Activated CD4-positive, alpha-beta memory T cell treated with anti-CD3 and anti-CD28 coated beads, Interleukin-2, amount 10 ng/mL, durations not matched to agents 7 days and 5 days (primary cell): ENCODE measurements at regions not wholly inside any gene's neighbourhood (a gene's known extent, or its start where the extent isn't known, plus 50 kb on each side); places are given as distances from the start of the nearest gene placed in this dataset.

Experiments
- CTCF ChIA-PET: fragments of 350-600 bp; sonication (Branson Sonifier 250); formaldehyde crosslinking; loops from one replicate; lab custom pipeline; 2021; ENCODE audit warnings: antibody characterized with exemption, inconsistent platforms; lab: Charles Lee
- POLR2A ChIA-PET: fragments of 350-600 bp; sonication (Branson Sonifier 250); formaldehyde crosslinking; loops from one replicate; lab custom pipeline; 2021; ENCODE audit warnings: antibody characterized with exemption; lab: Charles Lee
- DNase-seq: peaks from one replicate; pipeline ENCODE4 v3.0.0-alpha.2; 2020
- H3K27ac Mint-ChIP-seq: one replicate; pipeline ENCODE4 v1.8.0; 2021; ENCODE audit warnings: mild to moderate bottlenecking, mixed read lengths
- H3K27me3 Mint-ChIP-seq: one replicate; pipeline ENCODE4 v1.8.0; 2021; ENCODE audit warnings: mixed read lengths
- H3K36me3 Mint-ChIP-seq: one replicate; pipeline ENCODE4 v1.8.0; 2021; ENCODE audit warnings: low read depth, mixed read lengths
- H3K4me1 Mint-ChIP-seq: one replicate; pipeline ENCODE4 v1.8.0; 2021; ENCODE audit warnings: mixed read lengths
- H3K4me3 Mint-ChIP-seq: one replicate; pipeline ENCODE4 v1.8.0; 2021; ENCODE audit warnings: mild to moderate bottlenecking, mixed read lengths
- H3K9me3 Mint-ChIP-seq: one replicate; pipeline ENCODE4 v1.8.0; 2021; ENCODE audit warnings: mixed read lengths

- no peaks in the 10 kb centered on the region for H3K27me3 Mint-ChIP-seq
- no peaks in the 10 kb centered on the region for H3K9me3 Mint-ChIP-seq
- POLR2A ChIA-PET = no interaction called here
- H3K27ac Mint-ChIP-seq = no peak overlapping the region
- CTCF ChIA-PET = no interaction called here
- H3K4me1 Mint-ChIP-seq = no peaks in the 10 kb centered on the region
- no peaks in the 10 kb centered on the region for H3K36me3 Mint-ChIP-seq
- H3K4me3 Mint-ChIP-seq = no peak overlapping the region
- no peak for DNase-seq
Measured at GRCh38 chr2:215760091-215760490, 253.3 kb downstream of the MREG start.

- Mint-ChIP-seq H3K27me3 (no peaks in the 10 kb centered on the region), H3K4me1 (no peaks in the 10 kb centered on the region), H3K9me3 (no peaks in the 10 kb centered on the region), H3K4me3 (no peak overlapping the region), H3K27ac (no peak overlapping the region), H3K36me3 (no peaks in the 10 kb centered on the region)
- DNase-seq = no peak
- CTCF ChIA-PET = no interaction called here
- POLR2A ChIA-PET = no interaction called here
Measured at GRCh38 chr2:215758691-215759090, 254.7 kb downstream of the MREG start.

- H3K9me3 Mint-ChIP-seq = no peaks in the 10 kb centered on the region
- H3K4me3 Mint-ChIP-seq = no peak overlapping the region
- no peak overlapping the region for H3K27ac Mint-ChIP-seq
- no peaks in the 10 kb centered on the region for H3K36me3 Mint-ChIP-seq
- ChIA-PET POLR2A (no interaction called here), CTCF (no interaction called here)
- H3K4me1 Mint-ChIP-seq = peaks cover 3% of the 10 kb centered on the region
- H3K27me3 Mint-ChIP-seq = no peaks in the 10 kb centered on the region
- no peak for DNase-seq
Measured at GRCh38 chr2:215756346-215756730, 257.0 kb downstream of the MREG start.

- Mint-ChIP-seq H3K27me3 (no peaks in the 10 kb centered on the region), H3K4me1 (peaks cover 9% of the 10 kb centered on the region), H3K27ac (no peak overlapping the region), H3K9me3 (no peaks in the 10 kb centered on the region), H3K4me3 (no peak overlapping the region), H3K36me3 (no peaks in the 10 kb centered on the region)
- no peak for DNase-seq
- ChIA-PET CTCF (no interaction called here), POLR2A (no interaction called here)
Measured at GRCh38 chr2:215755641-215756345, 257.6 kb downstream of the MREG start.

GRCh38 chr2:215754546-215754945 lies 258.8 kb downstream of the MREG start:
- CTCF ChIA-PET = no interaction called here
- Mint-ChIP-seq H3K4me1 (peaks cover 20% of the 10 kb centered on the region), H3K27ac (no peak overlapping the region), H3K36me3 (no peaks in the 10 kb centered on the region), H3K9me3 (no peaks in the 10 kb centered on the region), H3K4me3 (no peak overlapping the region), H3K27me3 (no peaks in the 10 kb centered on the region)
- no peak for DNase-seq
- POLR2A ChIA-PET = no interaction called here

GRCh38 chr2:215753808-215754207 lies 259.5 kb downstream of the MREG start:
- Mint-ChIP-seq H3K27ac (no peak overlapping the region), H3K36me3 (no peaks in the 10 kb centered on the region), H3K9me3 (no peaks in the 10 kb centered on the region), H3K4me3 (no peak overlapping the region), H3K4me1 (peaks cover 22% of the 10 kb centered on the region), H3K27me3 (no peaks in the 10 kb centered on the region)
- CTCF ChIA-PET = no interaction called here
- DNase-seq = no peak
- POLR2A ChIA-PET = no interaction called here

- DNase-seq = no peak
- ChIA-PET POLR2A (no interaction called here), CTCF (no interaction called here)
- Mint-ChIP-seq H3K4me1 (peaks cover 22% of the 10 kb centered on the region), H3K27me3 (no peaks in the 10 kb centered on the region), H3K27ac (no peak overlapping the region), H3K9me3 (no peaks in the 10 kb centered on the region), H3K36me3 (no peaks in the 10 kb centered on the region), H3K4me3 (no peak overlapping the region)
Measured at GRCh38 chr2:215752991-215753390, 260.4 kb downstream of the MREG start.

GRCh38 chr2:215752436-215752835 lies 260.9 kb downstream of the MREG start:
- H3K27me3 Mint-ChIP-seq = no peaks in the 10 kb centered on the region
- no peak overlapping the region for H3K27ac Mint-ChIP-seq
- H3K4me3 Mint-ChIP-seq = no peak overlapping the region
- no peak for DNase-seq
- H3K9me3 Mint-ChIP-seq = no peaks in the 10 kb centered on the region
- ChIA-PET CTCF (no interaction called here), POLR2A (no interaction called here)
- no peaks in the 10 kb centered on the region for H3K36me3 Mint-ChIP-seq
- H3K4me1 Mint-ChIP-seq = peaks cover 22% of the 10 kb centered on the region

GRCh38 chr2:215751911-215752272 lies 261.5 kb downstream of the MREG start:
- peaks cover 23% of the 10 kb centered on the region for H3K4me1 Mint-ChIP-seq
- no peak overlapping the region for H3K4me3 Mint-ChIP-seq
- DNase-seq = no peak
- no peaks in the 10 kb centered on the region for H3K27me3 Mint-ChIP-seq
- no peaks in the 10 kb centered on the region for H3K36me3 Mint-ChIP-seq
- H3K9me3 Mint-ChIP-seq = no peaks in the 10 kb centered on the region
- POLR2A ChIA-PET = no interaction called here
- no peak overlapping the region for H3K27ac Mint-ChIP-seq
- CTCF ChIA-PET = no interaction called here

GRCh38 chr2:215751200-215751910 lies 262.0 kb downstream of the MREG start:
- no peaks in the 10 kb centered on the region for H3K9me3 Mint-ChIP-seq
- H3K4me1 Mint-ChIP-seq = peaks cover 28% of the 10 kb centered on the region
- H3K4me3 Mint-ChIP-seq = no peak overlapping the region
- CTCF ChIA-PET = no interaction called here
- no peak for DNase-seq
- no peak overlapping the region for H3K27ac Mint-ChIP-seq
- POLR2A ChIA-PET = no interaction called here
- no peaks in the 10 kb centered on the region for H3K27me3 Mint-ChIP-seq
- H3K36me3 Mint-ChIP-seq = no peaks in the 10 kb centered on the region

- H3K9me3 Mint-ChIP-seq = no peaks in the 10 kb centered on the region
- CTCF ChIA-PET = no interaction called here
- no peak overlapping the region for H3K27ac Mint-ChIP-seq
- peaks cover 30% of the 10 kb centered on the region for H3K4me1 Mint-ChIP-seq
- POLR2A ChIA-PET = no interaction called here
- no peak for DNase-seq
- H3K27me3 Mint-ChIP-seq = no peaks in the 10 kb centered on the region
- H3K36me3 Mint-ChIP-seq = no peaks in the 10 kb centered on the region
- H3K4me3 Mint-ChIP-seq = no peak overlapping the region
Measured at GRCh38 chr2:215750763-215751162, 262.6 kb downstream of the MREG start.

- no peaks in the 10 kb centered on the region for H3K36me3 Mint-ChIP-seq
- DNase-seq = no peak
- POLR2A ChIA-PET = no interaction called here
- no peaks in the 10 kb centered on the region for H3K27me3 Mint-ChIP-seq
- peaks cover 30% of the 10 kb centered on the region for H3K4me1 Mint-ChIP-seq
- H3K9me3 Mint-ChIP-seq = no peaks in the 10 kb centered on the region
- H3K4me3 Mint-ChIP-seq = no peak overlapping the region
- CTCF ChIA-PET = no interaction called here
- no peak overlapping the region for H3K27ac Mint-ChIP-seq
Measured at GRCh38 chr2:215749092-215749957, 264.0 kb downstream of the MREG start.

GRCh38 chr2:215748446-215748845 lies 264.9 kb downstream of the MREG start:
- no peak overlapping the region for H3K4me3 Mint-ChIP-seq
- no peaks in the 10 kb centered on the region for H3K27me3 Mint-ChIP-seq
- DNase-seq = no peak
- peaks cover 30% of the 10 kb centered on the region for H3K4me1 Mint-ChIP-seq
- ChIA-PET POLR2A (no interaction called here), CTCF (interaction anchor here (0.7 kb wide), 1 partner anchor 13 kb away, joined by 3 read pairs; no protein-coding TSS in a partner anchor)
- no peaks in the 10 kb centered on the region for H3K9me3 Mint-ChIP-seq
- no peak overlapping the region for H3K27ac Mint-ChIP-seq
- H3K36me3 Mint-ChIP-seq = no peaks in the 10 kb centered on the region
